Right lobe of liver (tissue), 4 donors: ENCODE measurements at regions not wholly inside any gene's neighbourhood (a gene's known extent, or its start where the extent isn't known, plus 50 kb on each side); places are given as distances from the start of the nearest gene placed in this dataset.

Source experiments
- POLR2A ChIP-seq: fragments of 450-650 bp; IDR thresholded peaks from one replicate; pipeline ENCODE4 v1.6.1; 2017; ENCODE audit warnings: antibody characterized with exemption, mild to moderate bottlenecking
- TF ChIP-seq, protein P1 (sequence below), 4 donors: fragments of 200-600 bp in 3 of 4; fragments of 450-650 bp in 1 of 4; IDR thresholded peaks; one replicate each; pipeline versions ENCODE4 v1.5.1 to v1.8.0; 2016 to 2022; ENCODE audit warnings: antibody characterized with exemption in 4 of 4, mild to moderate bottlenecking in 2 of 4
- donor health status: DM: no; HTN: no; CAD: no.
- donor health status: DM: no; HTN: no; CAD: no.
- donor health status: DM: no; HTN: yes; CAD: no.

DNA sequence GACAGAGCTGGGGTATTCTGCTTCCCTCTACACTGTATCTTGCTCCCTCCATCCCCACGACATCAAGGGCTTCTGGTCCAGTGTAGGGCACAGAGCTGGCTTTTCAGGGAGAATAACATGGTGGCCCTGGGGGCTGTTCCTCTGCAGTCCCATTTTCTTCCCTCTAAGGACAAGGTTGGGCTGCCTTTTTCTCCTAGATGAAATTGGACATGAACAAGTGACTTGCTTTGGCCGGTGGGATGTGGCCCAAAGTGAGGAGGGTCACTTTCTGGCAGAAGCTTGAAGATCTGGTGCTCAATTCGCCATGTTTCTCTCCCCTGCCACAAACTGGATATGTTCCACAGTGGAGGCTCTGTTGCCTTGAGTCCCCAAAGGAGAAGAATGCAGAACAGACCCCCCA is 235.7 kb downstream of the EMX2 start:
- TF ChIP-seq POLR2A: no peak
- TF ChIP-seq, protein P1, sequence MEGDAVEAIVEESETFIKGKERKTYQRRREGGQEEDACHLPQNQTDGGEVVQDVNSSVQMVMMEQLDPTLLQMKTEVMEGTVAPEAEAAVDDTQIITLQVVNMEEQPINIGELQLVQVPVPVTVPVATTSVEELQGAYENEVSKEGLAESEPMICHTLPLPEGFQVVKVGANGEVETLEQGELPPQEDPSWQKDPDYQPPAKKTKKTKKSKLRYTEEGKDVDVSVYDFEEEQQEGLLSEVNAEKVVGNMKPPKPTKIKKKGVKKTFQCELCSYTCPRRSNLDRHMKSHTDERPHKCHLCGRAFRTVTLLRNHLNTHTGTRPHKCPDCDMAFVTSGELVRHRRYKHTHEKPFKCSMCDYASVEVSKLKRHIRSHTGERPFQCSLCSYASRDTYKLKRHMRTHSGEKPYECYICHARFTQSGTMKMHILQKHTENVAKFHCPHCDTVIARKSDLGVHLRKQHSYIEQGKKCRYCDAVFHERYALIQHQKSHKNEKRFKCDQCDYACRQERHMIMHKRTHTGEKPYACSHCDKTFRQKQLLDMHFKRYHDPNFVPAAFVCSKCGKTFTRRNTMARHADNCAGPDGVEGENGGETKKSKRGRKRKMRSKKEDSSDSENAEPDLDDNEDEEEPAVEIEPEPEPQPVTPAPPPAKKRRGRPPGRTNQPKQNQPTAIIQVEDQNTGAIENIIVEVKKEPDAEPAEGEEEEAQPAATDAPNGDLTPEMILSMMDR (IDR thresholded peaks at IDR 0.05): no peak
